Type B pancreatic cell (in vitro differentiated cells): ENCODE measurements at regions not wholly inside any gene's neighbourhood (a gene's known extent, or its start where the extent isn't known, plus 50 kb on each side); places are given as distances from the start of the nearest gene placed in this dataset.

ENCODE experiments used
- DNase-seq: peaks from one replicate; pipeline ENCODE4 v3.0.0; 2021; ENCODE audit warnings: mixed read lengths; ENCODE audit not compliant: unreplicated experiment; ENCODE audit errors: extremely low spot score
- H3K27ac Mint-ChIP-seq: 2 replicates; pipeline ENCODE4 v1.8.0; 2021; ENCODE audit warnings: mild to moderate bottlenecking, mixed read lengths
- H3K27me3 Mint-ChIP-seq: 2 replicates; pipeline ENCODE4 v1.8.0; 2021; ENCODE audit warnings: mixed read lengths
- H3K36me3 Mint-ChIP-seq: 2 replicates; pipeline ENCODE4 v1.8.0; 2021; ENCODE audit warnings: mixed read lengths
- H3K4me1 Mint-ChIP-seq: one replicate; pipeline ENCODE4 v1.8.0; 2021; ENCODE audit warnings: mixed read lengths; ENCODE audit not compliant: unreplicated experiment
- H3K4me3 Mint-ChIP-seq: 2 replicates; pipeline ENCODE4 v1.8.0; 2021; ENCODE audit warnings: mild to moderate bottlenecking, mixed read lengths
- H3K9me3 Mint-ChIP-seq: 2 replicates; pipeline ENCODE4 v1.8.0; 2021; ENCODE audit warnings: mixed read lengths
- CTCF ChIP-seq: fragments of 200-600 bp; sonication (generic); conservative IDR thresholded peaks from 2 replicates; pipeline ENCODE4 v1.5.0; 2021; ENCODE audit warnings: antibody characterized with exemption, mild to moderate bottlenecking

GRCh38 chr6:144390886-144391285 lies 105.8 kb downstream of the UTRN start:
- DNase-seq: no peak
- TF ChIP-seq CTCF: no peak
- H3K27ac Mint-ChIP-seq: no peak overlapping the region
- no peak overlapping the region for H3K4me3 Mint-ChIP-seq
- H3K36me3 Mint-ChIP-seq: peaks cover 10% of the 10 kb centered on the region
- H3K4me1 Mint-ChIP-seq: peaks cover 14% of the 10 kb centered on the region
- H3K27me3 Mint-ChIP-seq: no peaks in the 10 kb centered on the region
- no peaks in the 10 kb centered on the region for H3K9me3 Mint-ChIP-seq

GRCh38 chr6:144392536-144392935 lies 107.4 kb downstream of the UTRN start:
- Mint-ChIP-seq H3K27me3 (no peaks in the 10 kb centered on the region), H3K9me3 (peaks cover 2% of the 10 kb centered on the region), H3K36me3 (peaks cover 17% of the 10 kb centered on the region), H3K4me1 (peaks cover 14% of the 10 kb centered on the region), H3K4me3 (no peak overlapping the region), H3K27ac (no peak overlapping the region)
- DNase-seq: no peak
- no peak for TF ChIP-seq CTCF

DNA sequence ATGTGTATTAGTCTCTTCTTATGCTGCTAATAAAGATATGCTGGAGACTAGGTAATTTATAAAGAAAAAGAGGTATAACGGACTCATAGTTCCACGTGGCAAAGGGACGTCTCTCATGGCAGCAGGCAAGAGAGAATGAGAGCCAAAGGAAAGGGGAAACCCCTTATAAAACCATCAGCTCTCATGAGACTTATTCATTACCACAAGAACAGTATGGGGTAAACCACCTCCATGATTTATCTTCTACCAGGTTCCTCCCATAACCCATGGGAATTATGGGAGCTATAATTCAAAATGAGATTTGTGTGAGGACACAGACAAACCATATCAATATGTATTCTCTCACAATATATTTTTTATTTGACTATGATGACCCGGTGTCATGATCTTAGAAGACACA lies 109.1 kb downstream of the UTRN start:
- Mint-ChIP-seq H3K4me3 (no peak overlapping the region), H3K9me3 (peaks cover 9% of the 10 kb centered on the region), H3K27ac (no peak overlapping the region), H3K36me3 (peaks cover 16% of the 10 kb centered on the region), H3K27me3 (no peaks in the 10 kb centered on the region), H3K4me1 (peaks cover 9% of the 10 kb centered on the region)
- no peak for DNase-seq
- TF ChIP-seq CTCF: no peak

DNA sequence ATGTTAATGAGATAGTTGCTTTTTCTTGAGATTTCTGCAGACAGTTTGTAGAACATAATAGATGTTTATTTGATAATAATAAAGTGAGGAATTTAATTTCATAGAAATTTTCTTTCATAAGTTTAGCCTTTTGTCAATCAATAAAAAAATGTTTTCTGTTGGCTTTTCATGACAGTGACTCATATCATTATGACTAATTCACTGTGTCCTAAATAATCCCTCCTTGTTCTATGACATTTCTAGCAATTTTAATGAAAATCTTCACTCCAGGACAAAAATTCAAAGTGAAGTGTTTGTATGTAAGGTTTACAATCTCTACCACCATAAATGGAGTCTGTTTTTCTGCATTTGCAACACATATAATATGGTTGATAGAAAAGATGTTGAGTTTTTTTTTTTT lies 109.9 kb downstream of the UTRN start:
- DNase-seq: no peak
- Mint-ChIP-seq H3K4me3 (no peak overlapping the region), H3K36me3 (peaks cover 16% of the 10 kb centered on the region), H3K27me3 (no peaks in the 10 kb centered on the region), H3K4me1 (peaks cover 7% of the 10 kb centered on the region), H3K9me3 (peaks cover 9% of the 10 kb centered on the region), H3K27ac (no peak overlapping the region)
- TF ChIP-seq CTCF: no peak

DNA sequence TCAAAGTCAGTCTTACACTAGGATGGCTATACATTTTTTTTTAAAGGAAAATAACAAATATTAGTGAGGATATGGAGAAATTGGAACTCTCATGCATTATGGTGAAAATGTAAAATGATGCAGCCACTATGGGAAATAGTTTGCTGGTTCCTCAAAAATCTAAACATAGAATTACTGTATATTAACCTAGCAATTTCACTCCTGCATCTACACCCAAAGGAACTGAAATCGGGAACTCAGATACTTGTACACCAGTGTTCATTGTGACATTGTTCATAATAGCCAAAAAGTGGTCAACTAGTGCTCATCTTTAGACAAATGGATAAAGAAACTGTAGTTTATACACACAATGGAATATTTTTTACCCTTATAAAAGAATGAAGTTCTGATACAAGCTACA lies 110.7 kb downstream of the UTRN start:
- H3K27me3 Mint-ChIP-seq: no peaks in the 10 kb centered on the region
- no peak overlapping the region for H3K4me3 Mint-ChIP-seq
- peaks cover 9% of the 10 kb centered on the region for H3K9me3 Mint-ChIP-seq
- DNase-seq: no peak
- TF ChIP-seq CTCF: no peak
- H3K36me3 Mint-ChIP-seq: peaks cover 16% of the 10 kb centered on the region
- no peak overlapping the region for H3K27ac Mint-ChIP-seq
- H3K4me1 Mint-ChIP-seq: no peaks in the 10 kb centered on the region

DNA sequence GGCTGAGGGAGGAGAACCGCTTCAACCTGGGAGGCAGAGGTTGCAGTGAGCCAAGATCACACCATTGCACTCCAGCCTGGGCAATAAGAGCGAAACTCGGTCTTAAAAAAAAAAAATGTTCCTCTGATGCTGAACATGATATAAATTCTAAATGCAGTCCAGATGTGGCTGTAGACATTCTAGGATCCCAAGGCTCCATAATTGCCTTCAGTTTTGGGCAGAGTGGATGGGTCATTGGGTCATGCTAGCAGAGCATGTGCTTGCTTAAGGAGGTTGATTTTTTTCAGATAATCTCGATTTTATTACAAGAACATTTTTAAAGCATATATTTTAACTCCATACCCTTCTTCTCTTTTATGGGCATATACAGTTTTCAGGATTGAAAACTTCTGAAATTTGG lies 112.0 kb downstream of the UTRN start:
- Mint-ChIP-seq H3K4me3 (no peak overlapping the region), H3K27me3 (no peaks in the 10 kb centered on the region), H3K9me3 (peaks cover 14% of the 10 kb centered on the region), H3K4me1 (no peaks in the 10 kb centered on the region), H3K27ac (no peak overlapping the region), H3K36me3 (peaks cover 19% of the 10 kb centered on the region)
- no peak for DNase-seq
- TF ChIP-seq CTCF: no peak
